DMS114 treated with DMSO at 0.1 percent for 48 hours (cell line): ENCODE measurements at regions not wholly inside any gene's neighbourhood (a gene's known extent, or its start where the extent isn't known, plus 50 kb on each side); places are given as distances from the start of the nearest gene placed in this dataset.
"Not testable (repeated sequence)": the region's sequence is repeated elsewhere in the genome, so short reads cannot be mapped to it uniquely, and the experiment has no call there.

Experiments used
- DNase-seq: peaks from one replicate; lab custom pipeline; 2025; ENCODE audit not compliant: unreplicated experiment; lab: John Stamatoyannopoulos, UW

GRCh38 chr3:150329408-150329807 lies 78.7 kb upstream of the TSC22D2 start:
- DNase-seq, result no peak

- no peak for DNase-seq
These were observed 79.5 kb upstream of the TSC22D2 start for GRCh38 chr3:150328654-150329040.

- no peak for DNase-seq
These were observed 80.1 kb upstream of the TSC22D2 start for GRCh38 chr3:150327678-150328653.

GRCh38 chr3:150324788-150325187 lies 83.3 kb upstream of the TSC22D2 start:
- no peak for DNase-seq

- DNase-seq, result no peak
These were observed 83.9 kb upstream of the TSC22D2 start for GRCh38 chr3:150324245-150324644.

GRCh38 chr3:150323770-150324169 lies 84.3 kb upstream of the TSC22D2 start:
- DNase-seq, result no peak

GRCh38 chr3:150323091-150323490 lies 85.0 kb upstream of the TSC22D2 start:
- DNase-seq, result not testable (repeated sequence)

GRCh38 chr3:150320971-150321370 lies 87.1 kb upstream of the TSC22D2 start:
- not testable (repeated sequence) for DNase-seq

- DNase-seq, result no peak
These were observed 88.2 kb upstream of the TSC22D2 start for GRCh38 chr3:150319900-150320299.

- DNase-seq, result no peak
These were observed 90.6 kb upstream of the TSC22D2 start for GRCh38 chr3:150317469-150317868.

GRCh38 chr3:150315721-150316120 lies 92.4 kb upstream of the TSC22D2 start:
- no peak for DNase-seq

GRCh38 chr3:150314248-150315004 lies 93.7 kb upstream of the TSC22D2 start:
- no peak for DNase-seq

- DNase-seq, result no peak
These were observed 96.0 kb upstream of the TSC22D2 start for GRCh38 chr3:150312018-150312657.

GRCh38 chr3:150311156-150311555 lies 96.9 kb upstream of the TSC22D2 start:
- DNase-seq, result no peak

- no peak for DNase-seq
These were observed 98.5 kb upstream of the TSC22D2 start for GRCh38 chr3:150309557-150309956.

- DNase-seq, result no peak
These were observed 98.9 kb upstream of the TSC22D2 start for GRCh38 chr3:150309257-150309542.

GRCh38 chr3:150308481-150309256 lies 99.4 kb upstream of the TSC22D2 start:
- DNase-seq, result no peak

GRCh38 chr3:150308037-150308319 lies 100.1 kb upstream of the TSC22D2 start:
- no peak for DNase-seq

- no peak for DNase-seq
These were observed 100.6 kb upstream of the TSC22D2 start for GRCh38 chr3:150307311-150308036.

GRCh38 chr3:150306906-150307305 lies 101.2 kb upstream of the TSC22D2 start:
- no peak for DNase-seq

GRCh38 chr3:150306083-150306482 lies 102.0 kb upstream of the TSC22D2 start:
- no peak for DNase-seq
